IPS-20b (cell line): ENCODE measurements at regions not wholly inside any gene's neighbourhood (a gene's known extent, or its start where the extent isn't known, plus 50 kb on each side); places are given as distances from the start of the nearest gene placed in this dataset.
"Not testable (repeated sequence)": the region's sequence is repeated elsewhere in the genome, so short reads cannot be mapped to it uniquely, and the experiment has no call there.

Experiments used
- H3K27ac ChIP-seq: one replicate; pipeline ENCODE4 v1.5.1; 2013; ENCODE audit warnings: low read length
- H3K27me3 ChIP-seq: 2 replicates; pipeline ENCODE4 v1.6.1; 2013; ENCODE audit warnings: mild to moderate bottlenecking, low read length, inconsistent platforms; ENCODE audit not compliant: insufficient read depth
- H3K36me3 ChIP-seq: 2 replicates; pipeline ENCODE4 v1.6.1; 2013; ENCODE audit warnings: low read depth, mild to moderate bottlenecking, inconsistent platforms, low read length, moderate library complexity; ENCODE audit not compliant: insufficient read depth
- H3K4me1 ChIP-seq: 2 replicates; pipeline ENCODE4 v1.6.1; 2013; ENCODE audit warnings: mild to moderate bottlenecking, control low read depth, inconsistent platforms, low read length, moderate library complexity; ENCODE audit not compliant: insufficient read depth
- H3K4me3 ChIP-seq: 2 replicates; pipeline ENCODE4 v1.5.1; 2013; ENCODE audit warnings: mild to moderate bottlenecking, low read length, inconsistent platforms
- H3K9ac ChIP-seq: 2 replicates; pipeline ENCODE4 v1.6.1; 2013; ENCODE audit warnings: low read depth, mild to moderate bottlenecking, inconsistent platforms, low read length, moderate library complexity
- H3K9me3 ChIP-seq: 2 replicates; pipeline ENCODE4 v1.6.1; 2013; ENCODE audit warnings: mild to moderate bottlenecking, low read depth, low read length, inconsistent platforms; ENCODE audit not compliant: insufficient read depth

GRCh38 chr4:49519150-49520035 is 533.3 kb downstream of the CWH43 start:
- H3K27ac ChIP-seq, H3K36me3 ChIP-seq, H3K4me1 ChIP-seq, H3K27me3 ChIP-seq, H3K9ac ChIP-seq, H3K4me3 ChIP-seq: not testable (repeated sequence)
- H3K9me3 ChIP-seq: peaks cover 26% of the 10 kb centered on the region

- not testable (repeated sequence) for H3K9ac ChIP-seq, H3K27ac ChIP-seq, H3K4me3 ChIP-seq, H3K36me3 ChIP-seq, H3K9me3 ChIP-seq, H3K27me3 ChIP-seq, H3K4me1 ChIP-seq
These were observed 538.0 kb downstream of the CWH43 start for GRCh38 chr4:49523816-49524765.

- not testable (repeated sequence) for H3K36me3 ChIP-seq, H3K27me3 ChIP-seq, H3K4me3 ChIP-seq, H3K4me1 ChIP-seq, H3K27ac ChIP-seq, H3K9ac ChIP-seq
- H3K9me3 ChIP-seq: peaks cover 25% of the 10 kb centered on the region
These were observed 573.0 kb downstream of the CWH43 start for GRCh38 chr4:49558916-49559676.

GRCh38 chr4:49560131-49560816 is 574.2 kb downstream of the CWH43 start:
- not testable (repeated sequence) for H3K36me3 ChIP-seq, H3K27ac ChIP-seq, H3K4me3 ChIP-seq, H3K9ac ChIP-seq, H3K27me3 ChIP-seq, H3K4me1 ChIP-seq
- H3K9me3 ChIP-seq: peaks cover 17% of the 10 kb centered on the region

- not testable (repeated sequence) for H3K27ac ChIP-seq, H3K4me1 ChIP-seq, H3K4me3 ChIP-seq, H3K27me3 ChIP-seq, H3K9ac ChIP-seq, H3K36me3 ChIP-seq
- peaks cover 17% of the 10 kb centered on the region for H3K9me3 ChIP-seq
These were observed 574.8 kb downstream of the CWH43 start for GRCh38 chr4:49560883-49561282.

- peaks cover 39% of the 10 kb centered on the region for H3K9me3 ChIP-seq
- H3K4me3 ChIP-seq, H3K36me3 ChIP-seq, H3K27me3 ChIP-seq, H3K9ac ChIP-seq, H3K27ac ChIP-seq, H3K4me1 ChIP-seq: not testable (repeated sequence)
These were observed 584.2 kb downstream of the CWH43 start for GRCh38 chr4:49570248-49570647.

- not testable (repeated sequence) for H3K4me1 ChIP-seq, H3K27me3 ChIP-seq, H3K27ac ChIP-seq, H3K36me3 ChIP-seq, H3K9ac ChIP-seq, H3K4me3 ChIP-seq
- H3K9me3 ChIP-seq: peaks cover 59% of the 10 kb centered on the region
These were observed 587.7 kb downstream of the CWH43 start for GRCh38 chr4:49573666-49574215.

- H3K27ac ChIP-seq, H3K4me3 ChIP-seq, H3K36me3 ChIP-seq, H3K27me3 ChIP-seq, H3K9ac ChIP-seq, H3K4me1 ChIP-seq: not testable (repeated sequence)
- peaks cover 56% of the 10 kb centered on the region for H3K9me3 ChIP-seq
These were observed 589.2 kb downstream of the CWH43 start for GRCh38 chr4:49575250-49575649.

- peaks cover 45% of the 10 kb centered on the region for H3K9me3 ChIP-seq
- H3K27me3 ChIP-seq, H3K9ac ChIP-seq, H3K27ac ChIP-seq, H3K36me3 ChIP-seq, H3K4me1 ChIP-seq, H3K4me3 ChIP-seq: not testable (repeated sequence)
These were observed 592.3 kb downstream of the CWH43 start for GRCh38 chr4:49578371-49578770.

GRCh38 chr4:49578899-49579298 is 592.8 kb downstream of the CWH43 start:
- not testable (repeated sequence) for H3K27ac ChIP-seq, H3K4me1 ChIP-seq, H3K27me3 ChIP-seq, H3K9ac ChIP-seq, H3K4me3 ChIP-seq, H3K36me3 ChIP-seq
- H3K9me3 ChIP-seq: peaks cover 47% of the 10 kb centered on the region

GRCh38 chr4:49580166-49580565 is 594.1 kb downstream of the CWH43 start:
- peaks cover 38% of the 10 kb centered on the region for H3K9me3 ChIP-seq
- not testable (repeated sequence) for H3K4me3 ChIP-seq, H3K27ac ChIP-seq, H3K36me3 ChIP-seq, H3K4me1 ChIP-seq, H3K27me3 ChIP-seq, H3K9ac ChIP-seq
